ENCODE measurements at regions not wholly inside any gene's neighbourhood (a gene's known extent, or its start where the extent isn't known, plus 50 kb on each side); places are given as distances from the start of the nearest gene placed in this dataset.
"Not testable (repeated sequence)": the region's sequence is repeated elsewhere in the genome, so short reads cannot be mapped to it uniquely, and the experiment has no call there.

DNA sequence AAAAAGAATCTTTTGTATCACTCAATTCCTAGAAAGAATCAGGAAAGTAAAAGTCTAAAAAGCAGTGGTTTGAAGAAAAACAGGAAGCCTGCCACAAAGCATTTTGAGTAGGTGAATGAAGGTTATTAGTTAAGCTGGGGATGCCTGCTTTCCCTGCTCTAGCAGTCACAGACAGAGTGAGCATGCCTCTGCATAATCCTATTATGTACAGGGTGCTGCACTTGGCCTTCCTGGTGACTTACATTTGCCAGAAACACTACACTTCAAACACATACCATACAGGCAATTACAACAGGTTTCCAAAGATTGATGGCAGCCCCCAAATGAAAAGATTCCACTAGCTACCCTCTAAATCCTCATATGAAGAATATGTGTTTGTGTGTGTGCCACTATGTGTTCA, 130.8 kb downstream of the TPBG start:
- CTCF ChIA-PET: no interaction called here
- no peaks in the 10 kb centered on the region for H3K4me1 ChIP-seq (ENCODE audit: control insufficient read depth in 1 of 2, extremely low read depth in 1 of 2, insufficient read depth in 2 of 2, low read length in 2 of 2)
- POLR2A ChIA-PET: no interaction called here
- Mint-ChIP-seq H3K4me3 (no peak overlapping the region), H3K4me1 (no peaks in the 10 kb centered on the region), H3K27me3 (no peaks in the 10 kb centered on the region), H3K36me3 (no peaks in the 10 kb centered on the region), H3K9me3 (peaks cover 0 to 2% (median 0%) of the 10 kb centered on the region in 3 donors), H3K27ac (no peak overlapping the region)
- no peak for ATAC-seq (replicated peaks in 1 of 4)
- no peak for DNase-seq
- H3K4me3 ChIP-seq (ENCODE audit: control insufficient read depth in 1 of 2, extremely low read depth in 1 of 2, low read length in 1 of 2): no peak overlapping the region
- no peaks in the 10 kb centered on the region for H3K27me3 ChIP-seq (replicated peaks in 1 of 2; ENCODE audit: control insufficient read depth in 2 of 2, extremely low read depth in 1 of 2, insufficient read depth in 2 of 2, low read length in 1 of 2)
- H3K9me3 ChIP-seq: no peaks in the 10 kb centered on the region
- no peaks in the 10 kb centered on the region for H3K36me3 ChIP-seq (ENCODE audit: control insufficient read depth in 2 of 2, extremely low read depth in 1 of 2, insufficient read depth in 1 of 2, low read length in 1 of 2)
- no peak overlapping the region for H3K27ac ChIP-seq (ENCODE audit: low read length)

DNA sequence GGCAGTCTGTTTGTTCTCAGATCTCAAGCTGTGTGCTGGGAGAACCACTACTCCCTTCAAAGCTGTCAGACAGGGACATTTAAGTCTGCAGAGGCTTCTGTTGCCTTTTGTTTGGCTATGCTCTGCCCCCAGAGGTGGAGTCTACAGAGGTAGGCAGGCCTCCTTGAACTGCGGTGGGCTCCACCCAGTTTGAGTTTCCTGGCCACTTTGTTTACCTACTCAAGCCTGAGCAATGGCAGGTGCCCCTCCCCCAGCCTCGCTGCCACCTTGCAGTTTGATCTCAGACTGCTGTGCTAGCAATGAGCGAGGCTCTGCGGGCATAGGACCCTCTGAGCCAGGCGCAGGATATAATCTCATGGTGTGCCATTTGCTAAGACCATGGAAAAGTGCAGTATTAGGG, 138.3 kb downstream of the TPBG start:
- POLR2A ChIA-PET; H3K27ac Mint-ChIP-seq; H3K27me3 ChIP-seq (replicated peaks in 1 of 2; ENCODE audit: control insufficient read depth in 2 of 2, extremely low read depth in 1 of 2, insufficient read depth in 2 of 2, low read length in 1 of 2); H3K9me3 Mint-ChIP-seq; DNase-seq; H3K36me3 Mint-ChIP-seq; H3K27ac ChIP-seq (ENCODE audit: low read length); H3K4me1 ChIP-seq (ENCODE audit: control insufficient read depth in 1 of 2, extremely low read depth in 1 of 2, insufficient read depth in 2 of 2, low read length in 2 of 2); ATAC-seq (replicated peaks in 1 of 4); H3K27me3 Mint-ChIP-seq; H3K9me3 ChIP-seq; H3K36me3 ChIP-seq (ENCODE audit: control insufficient read depth in 2 of 2, extremely low read depth in 1 of 2, insufficient read depth in 1 of 2, low read length in 1 of 2); H3K4me1 Mint-ChIP-seq; H3K4me3 ChIP-seq (ENCODE audit: control insufficient read depth in 1 of 2, extremely low read depth in 1 of 2, low read length in 1 of 2); H3K4me3 Mint-ChIP-seq; CTCF ChIA-PET: not testable (repeated sequence)
- 50% methylated on average over 2 of the region's 5 CpGs for WGBS (ENCODE audit: insufficient coverage)

DNA sequence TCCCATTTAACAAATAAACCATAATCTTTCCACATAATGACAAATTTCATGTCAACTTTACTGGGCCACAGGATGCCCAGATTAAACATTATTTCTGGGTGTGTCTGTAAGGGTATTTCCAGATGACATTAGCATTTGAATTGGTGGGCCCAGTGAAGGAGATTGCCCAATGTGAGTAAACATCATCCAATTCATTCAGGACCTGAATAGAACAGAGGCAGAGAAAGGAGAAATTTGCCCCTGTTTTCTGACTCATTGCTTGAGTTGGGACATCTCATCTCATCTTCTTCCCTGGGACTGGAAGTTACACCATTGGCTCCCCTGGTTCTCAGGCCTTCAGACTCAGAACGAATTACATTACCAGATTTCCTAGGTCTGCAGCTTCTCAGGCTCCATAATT, 142.9 kb downstream of the TPBG start:
- Histone ChIP-seq H3K4me3 (ENCODE audit: control insufficient read depth in 1 of 2, extremely low read depth in 1 of 2, low read length in 1 of 2) (no peak overlapping the region), H3K9me3 (no peaks in the 10 kb centered on the region), H3K27me3 (replicated peaks in 1 of 2; ENCODE audit: control insufficient read depth in 2 of 2, extremely low read depth in 1 of 2, insufficient read depth in 2 of 2, low read length in 1 of 2) (no peaks in the 10 kb centered on the region), H3K36me3 (ENCODE audit: control insufficient read depth in 2 of 2, extremely low read depth in 1 of 2, insufficient read depth in 1 of 2, low read length in 1 of 2) (no peaks in the 10 kb centered on the region), H3K27ac (ENCODE audit: low read length) (no peak overlapping the region), H3K4me1 (ENCODE audit: control insufficient read depth in 1 of 2, extremely low read depth in 1 of 2, insufficient read depth in 2 of 2, low read length in 2 of 2) (no peaks in the 10 kb centered on the region)
- Mint-ChIP-seq H3K4me1 (peaks cover 0 to 5% (median 0%) of the 10 kb centered on the region in 3 donors), H3K27me3 (peaks cover 0 to 1% of the 10 kb centered on the region in 2 donors), H3K27ac (no peak overlapping the region), H3K9me3 (no peaks in the 10 kb centered on the region), H3K36me3 (no peaks in the 10 kb centered on the region), H3K4me3 (no peak overlapping the region)
- POLR2A ChIA-PET: no interaction called here
- no peak for ATAC-seq (replicated peaks in 1 of 4)
- CTCF ChIA-PET: no interaction called here
- WGBS (ENCODE audit: insufficient coverage): 50% methylated on average over 1 of the region's 1 CpG
- no peak for DNase-seq

DNA sequence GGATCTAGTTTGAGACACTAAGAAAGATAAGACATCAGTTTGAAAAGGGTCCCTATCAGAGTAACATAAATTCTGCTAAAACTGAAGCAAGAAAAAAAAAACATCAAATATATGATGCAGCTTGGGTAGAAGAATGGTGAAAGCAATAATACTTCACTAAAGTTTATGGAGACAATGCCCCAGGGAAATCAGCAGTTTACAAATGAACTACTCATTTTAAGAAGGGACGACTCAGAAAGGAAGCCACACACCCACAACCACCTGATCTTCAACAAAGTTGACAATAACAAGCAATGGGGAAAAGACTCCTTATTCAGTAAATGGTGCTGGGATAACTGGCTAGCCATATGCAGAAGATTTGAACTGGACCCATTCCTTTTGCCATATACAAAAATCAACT, 143.5 kb downstream of the TPBG start:
- H3K9me3 ChIP-seq: no peaks in the 10 kb centered on the region
- Mint-ChIP-seq H3K4me1 (peaks cover 0 to 5% (median 0%) of the 10 kb centered on the region in 3 donors), H3K36me3 (no peaks in the 10 kb centered on the region), H3K27me3 (peaks cover 0 to 1% of the 10 kb centered on the region in 2 donors), H3K4me3 (no peak overlapping the region), H3K27ac (no peak overlapping the region), H3K9me3 (no peaks in the 10 kb centered on the region)
- WGBS (ENCODE audit: insufficient coverage): no CpG with 5 or more reads among the region's 1 CpG
- no peak for ATAC-seq (replicated peaks in 1 of 4)
- ChIA-PET POLR2A (no interaction called here), CTCF (no interaction called here)
- H3K4me3 ChIP-seq (ENCODE audit: control insufficient read depth in 1 of 2, extremely low read depth in 1 of 2, low read length in 1 of 2): no peak overlapping the region
- no peak overlapping the region for H3K27ac ChIP-seq (ENCODE audit: low read length)
- no peaks in the 10 kb centered on the region for H3K27me3 ChIP-seq (replicated peaks in 1 of 2; ENCODE audit: control insufficient read depth in 2 of 2, extremely low read depth in 1 of 2, insufficient read depth in 2 of 2, low read length in 1 of 2)
- no peak for DNase-seq
- H3K36me3 ChIP-seq (ENCODE audit: control insufficient read depth in 2 of 2, extremely low read depth in 1 of 2, insufficient read depth in 1 of 2, low read length in 1 of 2): no peaks in the 10 kb centered on the region
- no peaks in the 10 kb centered on the region for H3K4me1 ChIP-seq (ENCODE audit: control insufficient read depth in 1 of 2, extremely low read depth in 1 of 2, insufficient read depth in 2 of 2, low read length in 2 of 2)

GRCh38 chr6:82511546-82511945, 147.9 kb downstream of the TPBG start:
- H3K36me3 ChIP-seq (ENCODE audit: control insufficient read depth in 2 of 2, extremely low read depth in 1 of 2, insufficient read depth in 1 of 2, low read length in 1 of 2): no peaks in the 10 kb centered on the region
- H3K4me1 ChIP-seq (ENCODE audit: control insufficient read depth in 1 of 2, extremely low read depth in 1 of 2, insufficient read depth in 2 of 2, low read length in 2 of 2): no peaks in the 10 kb centered on the region
- H3K27me3 ChIP-seq (replicated peaks in 1 of 2; ENCODE audit: control insufficient read depth in 2 of 2, extremely low read depth in 1 of 2, insufficient read depth in 2 of 2, low read length in 1 of 2): peaks cover 0 to 3% of the 10 kb centered on the region in 2 experiments
- Mint-ChIP-seq H3K27me3 (no peaks in the 10 kb centered on the region), H3K4me1 (peaks cover 0 to 5% (median 0%) of the 10 kb centered on the region in 3 donors), H3K4me3 (no peak overlapping the region), H3K27ac (no peak overlapping the region), H3K36me3 (no peaks in the 10 kb centered on the region), H3K9me3 (peaks cover 7 to 18% (median 15%) of the 10 kb centered on the region in 3 donors)
- no peak for ATAC-seq (replicated peaks in 1 of 4)
- no peak for DNase-seq
- WGBS (ENCODE audit: insufficient coverage): no CpG with 5 or more reads among the region's 2 CpGs
- POLR2A ChIA-PET: no interaction called here
- H3K4me3 ChIP-seq (ENCODE audit: control insufficient read depth in 1 of 2, extremely low read depth in 1 of 2, low read length in 1 of 2): no peak overlapping the region
- CTCF ChIA-PET: no interaction called here
- H3K9me3 ChIP-seq: no peaks in the 10 kb centered on the region
- no peak overlapping the region for H3K27ac ChIP-seq (ENCODE audit: low read length)

DNA sequence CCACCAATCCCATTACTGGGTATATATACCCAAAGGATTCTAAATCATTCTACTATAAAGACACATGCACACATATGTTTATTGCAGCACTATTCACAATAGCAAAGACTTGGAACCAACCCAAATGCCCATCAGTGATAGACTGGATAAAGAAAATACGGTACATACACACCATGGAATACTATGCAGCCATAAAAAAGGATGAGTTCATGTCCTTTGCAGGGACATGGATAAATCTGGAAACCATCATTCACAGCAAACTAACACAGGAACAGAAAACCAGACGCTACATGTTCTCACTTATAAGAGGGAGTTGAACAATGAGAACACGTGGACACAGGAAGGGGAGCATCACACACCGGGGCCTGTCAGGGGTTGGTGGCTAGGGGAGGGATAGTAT, 154.3 kb downstream of the TPBG start:
- H3K4me1 Mint-ChIP-seq; CTCF ChIA-PET; H3K27ac ChIP-seq (ENCODE audit: low read length); H3K27me3 Mint-ChIP-seq; H3K36me3 ChIP-seq (ENCODE audit: control insufficient read depth in 2 of 2, extremely low read depth in 1 of 2, insufficient read depth in 1 of 2, low read length in 1 of 2); H3K4me1 ChIP-seq (ENCODE audit: control insufficient read depth in 1 of 2, extremely low read depth in 1 of 2, insufficient read depth in 2 of 2, low read length in 2 of 2); H3K9me3 ChIP-seq; H3K4me3 ChIP-seq (ENCODE audit: control insufficient read depth in 1 of 2, extremely low read depth in 1 of 2, low read length in 1 of 2); DNase-seq; ATAC-seq (replicated peaks in 1 of 4); H3K4me3 Mint-ChIP-seq; H3K27me3 ChIP-seq (replicated peaks in 1 of 2; ENCODE audit: control insufficient read depth in 2 of 2, extremely low read depth in 1 of 2, insufficient read depth in 2 of 2, low read length in 1 of 2); H3K27ac Mint-ChIP-seq; H3K36me3 Mint-ChIP-seq; POLR2A ChIA-PET: not testable (repeated sequence)
- no CpG with 5 or more reads among the region's 4 CpGs for WGBS (ENCODE audit: insufficient coverage)
- peaks cover 7 to 19% (median 18%) of the 10 kb centered on the region in 3 donors for H3K9me3 Mint-ChIP-seq

DNA sequence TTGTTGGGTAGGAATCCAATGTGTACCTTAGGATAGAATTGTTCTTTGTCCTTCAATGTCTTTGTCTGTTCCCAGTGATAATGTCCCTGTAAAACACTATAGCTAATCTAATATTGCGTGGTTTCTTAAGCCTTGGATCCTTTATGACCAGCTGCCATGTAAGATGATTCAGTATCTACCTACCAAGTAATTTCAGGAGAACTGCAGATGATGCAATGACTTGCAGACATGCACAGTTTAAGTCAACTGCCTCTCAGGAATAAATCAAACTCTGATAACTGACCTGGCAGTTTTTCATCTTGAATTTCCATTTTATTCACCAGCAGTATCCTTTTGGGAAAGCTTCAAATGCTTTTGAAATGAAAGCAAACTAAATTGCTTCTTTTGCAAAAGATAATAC, 157.8 kb downstream of the TPBG start:
- ATAC-seq (replicated peaks in 1 of 4) (no peak), DNase-seq (no peak)
- no CpG with 5 or more reads among the region's 1 CpG for WGBS (ENCODE audit: insufficient coverage)
- Mint-ChIP-seq H3K27me3 (peaks cover 0 to 2% of the 10 kb centered on the region in 2 donors), H3K27ac (no peak overlapping the region), H3K4me1 (no peaks in the 10 kb centered on the region), H3K4me3 (no peak overlapping the region), H3K36me3 (no peaks in the 10 kb centered on the region), H3K9me3 (peaks cover 2 to 7% (median 5%) of the 10 kb centered on the region in 3 donors)
- H3K4me3 ChIP-seq (ENCODE audit: control insufficient read depth in 1 of 2, extremely low read depth in 1 of 2, low read length in 1 of 2): no peak overlapping the region
- H3K4me1 ChIP-seq (ENCODE audit: control insufficient read depth in 1 of 2, extremely low read depth in 1 of 2, insufficient read depth in 2 of 2, low read length in 2 of 2): no peaks in the 10 kb centered on the region
- ChIA-PET CTCF (no interaction called here), POLR2A (no interaction called here)
- no peak overlapping the region for H3K27ac ChIP-seq (ENCODE audit: low read length)
- H3K9me3 ChIP-seq: no peaks in the 10 kb centered on the region
- H3K27me3 ChIP-seq (replicated peaks in 1 of 2; ENCODE audit: control insufficient read depth in 2 of 2, extremely low read depth in 1 of 2, insufficient read depth in 2 of 2, low read length in 1 of 2): peaks cover 0 to 4% of the 10 kb centered on the region in 2 experiments
- no peaks in the 10 kb centered on the region for H3K36me3 ChIP-seq (ENCODE audit: control insufficient read depth in 2 of 2, extremely low read depth in 1 of 2, insufficient read depth in 1 of 2, low read length in 1 of 2)

Data from T-cell (primary cell).